Hepatocyte (in vitro differentiated cells): ENCODE measurements at regions not wholly inside any gene's neighbourhood (a gene's known extent, or its start where the extent isn't known, plus 50 kb on each side); places are given as distances from the start of the nearest gene placed in this dataset.

Experiments
- DNase-seq: peaks from one replicate; pipeline ENCODE4 v3.0.0-alpha.2; 2016; ENCODE audit warnings: low spot score
- H2AFZ ChIP-seq: fragments of 200-600 bp; sonication (generic); 2 replicates; pipeline ENCODE4 v1.6.0; 2016; ENCODE audit warnings: antibody characterized with exemption, mild to moderate bottlenecking
- H3K27ac ChIP-seq: fragments of 200-600 bp; sonication (generic); 2 replicates; pipeline ENCODE4 v1.5.1; 2016; ENCODE audit warnings: mild to moderate bottlenecking
- H3K27me3 ChIP-seq: fragments of 200-600 bp; sonication (generic); 2 replicates; pipeline ENCODE4 v1.6.1; 2016
- H3K36me3 ChIP-seq: fragments of 200-600 bp; sonication (generic); replicated peaks from 2 replicates; pipeline ENCODE4 v1.5.1; 2016; ENCODE audit warnings: low read depth; ENCODE audit not compliant: insufficient read depth
- H3K4me1 ChIP-seq: fragments of 200-600 bp; sonication (generic); 2 replicates; pipeline ENCODE4 v1.5.1; 2016; ENCODE audit warnings: mild to moderate bottlenecking, moderate library complexity; ENCODE audit not compliant: insufficient read depth
- H3K4me2 ChIP-seq: fragments of 200-600 bp; sonication (generic); 2 replicates; pipeline ENCODE4 v1.6.0; 2016
- H3K4me3 ChIP-seq: fragments of 200-600 bp; sonication (generic); 2 replicates; pipeline ENCODE4 v1.5.1; 2016; ENCODE audit warnings: mild to moderate bottlenecking
- H3K79me2 ChIP-seq: fragments of 200-600 bp; sonication (generic); 2 replicates; pipeline ENCODE4 v1.6.0; 2017; ENCODE audit warnings: mild to moderate bottlenecking
- H3K9me2 ChIP-seq: fragments of 200-600 bp; sonication (generic); replicated peaks from 2 replicates; pipeline ENCODE4 v1.6.0; 2017; ENCODE audit warnings: mild to moderate bottlenecking; ENCODE audit not compliant: insufficient read depth
- H3K9me3 ChIP-seq: fragments of 200-600 bp; sonication (generic); 2 replicates; pipeline ENCODE4 v1.5.1; 2016; ENCODE audit warnings: low read depth, mild to moderate bottlenecking
- H4K20me1 ChIP-seq: fragments of 200-600 bp; sonication (generic); 2 replicates; pipeline ENCODE4 v1.6.0; 2016; ENCODE audit warnings: mild to moderate bottlenecking; ENCODE audit not compliant: insufficient read depth, poor library complexity, severe bottlenecking
- CTCF ChIP-seq: fragments of 200-600 bp; sonication (generic); IDR thresholded peaks from 2 replicates; pipeline ENCODE4 v1.5.1; 2016; ENCODE audit warnings: antibody characterized with exemption, mild to moderate bottlenecking; ENCODE audit not compliant: poor library complexity
- EZH2 ChIP-seq: fragments of 200-600 bp; sonication (generic); IDR thresholded peaks from 2 replicates; pipeline ENCODE4 v1.6.1; 2016; ENCODE audit warnings: antibody characterized with exemption, mild to moderate bottlenecking, borderline replicate concordance
- EZH2phosphoT487 ChIP-seq: fragments of 200-600 bp; sonication (generic); IDR thresholded peaks from one replicate; pipeline ENCODE4 v1.6.1; 2018; ENCODE audit warnings: antibody characterized with exemption, mild to moderate bottlenecking, low read depth, moderate library complexity; ENCODE audit not compliant: unreplicated experiment, severe bottlenecking
- WGBS: methylation state at CpG from one replicate; pipeline ENCODE4 v1.1.6; 2016; ENCODE audit warnings: low lambda C conversion rate; ENCODE audit errors: missing lambda C conversion rate; 5-methylcytosine and 5-hydroxymethylcytosine counted together

GRCh38 chr1:56222914-56223540 lies 356.3 kb downstream of the PLPP3 start:
- Histone ChIP-seq H3K9me3 (no peaks in the 10 kb centered on the region), H2AFZ (no peak overlapping the region), H3K36me3 (no peaks in the 10 kb centered on the region), H3K4me1 (no peaks in the 10 kb centered on the region), H3K4me3 (no peak overlapping the region), H3K4me2 (no peak overlapping the region), H3K9me2 (no peaks in the 10 kb centered on the region), H3K79me2 (no peaks in the 10 kb centered on the region), H3K27me3 (no peaks in the 10 kb centered on the region), H4K20me1 (no peaks in the 10 kb centered on the region), H3K27ac (no peak overlapping the region)
- no peak for TF ChIP-seq CTCF
- no peak for TF ChIP-seq EZH2phosphoT487
- TF ChIP-seq EZH2 = no peak
- DNase-seq = no peak

GRCh38 chr1:56220021-56220420 lies 359.3 kb downstream of the PLPP3 start:
- H3K4me2 ChIP-seq = no peak overlapping the region

DNA sequence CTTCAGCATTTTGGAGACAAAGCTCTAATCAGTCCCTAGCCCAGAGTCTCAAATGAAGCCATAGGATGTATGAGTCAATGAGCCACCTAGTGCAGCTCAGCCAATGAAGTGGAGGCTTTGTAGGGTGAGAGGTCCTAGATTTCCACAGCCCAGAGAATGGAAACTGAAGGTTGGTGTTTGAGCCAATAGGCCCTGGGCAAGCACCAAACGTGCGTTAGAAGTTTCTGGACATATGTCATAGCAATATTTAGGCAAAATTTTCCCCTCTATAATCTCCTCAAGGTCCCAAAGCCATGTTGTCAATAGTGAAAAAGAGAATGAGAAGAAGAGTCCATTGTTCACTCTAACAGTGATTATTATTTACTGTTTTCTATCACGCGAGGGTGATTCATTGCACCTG lies 361.3 kb downstream of the PLPP3 start:
- Histone ChIP-seq H3K4me1 (no peaks in the 10 kb centered on the region), H3K4me3 (no peak overlapping the region), H3K27ac (no peak overlapping the region), H3K9me3 (no peaks in the 10 kb centered on the region), H2AFZ (no peak overlapping the region), H3K79me2 (no peaks in the 10 kb centered on the region), H3K4me2 (no peak overlapping the region), H3K9me2 (no peaks in the 10 kb centered on the region), H4K20me1 (no peaks in the 10 kb centered on the region), H3K27me3 (no peaks in the 10 kb centered on the region), H3K36me3 (no peaks in the 10 kb centered on the region)
- TF ChIP-seq CTCF (no peak), EZH2phosphoT487 (no peak), EZH2 (no peak)
- WGBS = 86% methylated on average over 4 of the region's 4 CpGs
- DNase-seq = no peak

More at GRCh38 chr1:56220021-56220420, 359.3 kb downstream of the PLPP3 start:
- H2AFZ ChIP-seq = no peak overlapping the region
- no peaks in the 10 kb centered on the region for H3K36me3 ChIP-seq
- H4K20me1 ChIP-seq = no peaks in the 10 kb centered on the region
- no peaks in the 10 kb centered on the region for H3K9me2 ChIP-seq
- TF ChIP-seq EZH2phosphoT487 (no peak), EZH2 (no peak), CTCF (no peak)
- no peak overlapping the region for H3K4me3 ChIP-seq
- H3K4me1 ChIP-seq = no peaks in the 10 kb centered on the region
- WGBS = 90% methylated on average over 4 of the region's 4 CpGs
- H3K27me3 ChIP-seq = no peaks in the 10 kb centered on the region
- H3K79me2 ChIP-seq = no peaks in the 10 kb centered on the region
- H3K9me3 ChIP-seq = no peaks in the 10 kb centered on the region
- DNase-seq = no peak
- no peak overlapping the region for H3K27ac ChIP-seq

DNA sequence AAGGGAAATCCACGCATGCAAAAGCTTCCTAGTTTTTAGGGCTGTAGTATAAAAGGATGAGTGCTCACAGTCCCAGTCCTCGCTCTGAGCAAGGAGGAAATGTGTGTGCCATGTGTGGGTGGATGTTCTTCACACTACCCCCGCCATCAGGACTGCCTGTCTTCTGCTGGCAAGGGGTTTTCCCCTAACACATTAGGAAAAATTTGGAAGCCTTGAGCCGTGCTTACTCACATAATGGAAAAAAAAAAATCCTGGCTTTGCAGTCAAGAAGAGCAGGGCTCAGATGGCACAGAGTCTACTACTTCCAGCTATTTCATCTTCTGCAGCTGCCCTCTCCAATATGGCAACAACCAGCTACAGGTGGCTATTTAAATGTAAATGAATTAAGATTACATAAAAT lies 363.1 kb downstream of the PLPP3 start:
- no peaks in the 10 kb centered on the region for H3K36me3 ChIP-seq
- DNase-seq = no peak
- no peaks in the 10 kb centered on the region for H3K27me3 ChIP-seq
- H3K4me3 ChIP-seq = no peak overlapping the region
- H3K9me2 ChIP-seq = no peaks in the 10 kb centered on the region
- H4K20me1 ChIP-seq = no peaks in the 10 kb centered on the region
- H3K79me2 ChIP-seq = no peaks in the 10 kb centered on the region
- no peak overlapping the region for H2AFZ ChIP-seq
- no peak overlapping the region for H3K27ac ChIP-seq
- no peaks in the 10 kb centered on the region for H3K4me1 ChIP-seq
- H3K9me3 ChIP-seq = no peaks in the 10 kb centered on the region
- TF ChIP-seq CTCF (no peak), EZH2phosphoT487 (no peak), EZH2 (no peak)
- H3K4me2 ChIP-seq = no peak overlapping the region
- WGBS = 66% methylated on average over 4 of the region's 4 CpGs
